ENCODE measurements at regions not wholly inside any gene's neighbourhood (a gene's known extent, or its start where the extent isn't known, plus 50 kb on each side); places are given as distances from the start of the nearest gene placed in this dataset.

DNA sequence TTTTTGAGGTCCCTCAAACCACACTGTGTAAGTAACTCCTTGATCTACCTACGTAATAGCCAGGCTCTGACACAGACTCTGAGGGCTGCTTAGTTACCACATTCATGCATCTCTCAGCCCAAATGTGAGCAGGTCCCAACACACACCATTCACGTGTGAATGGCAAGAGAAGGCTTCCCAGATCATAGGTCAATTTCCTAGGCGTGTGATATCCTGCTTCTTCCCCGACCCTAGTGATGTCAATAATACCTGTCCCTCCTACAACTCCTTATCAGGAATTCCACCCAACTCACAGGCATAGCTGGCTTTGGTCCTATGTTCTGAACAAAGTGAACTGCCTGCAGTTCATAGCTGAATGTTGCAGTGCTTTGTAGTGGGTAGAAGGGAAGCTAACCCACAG is 334.5 kb downstream of the RFC3 start:
- Histone ChIP-seq H3K4me1 (ENCODE audit: control insufficient read depth, insufficient read depth, low read length) (peaks cover 5% of the 10 kb centered on the region), H3K9me3 (ENCODE audit: control insufficient read depth, low read length) (no peaks in the 10 kb centered on the region), H3K27ac (ENCODE audit: insufficient read depth, low read depth, low read length, poor library complexity, severe bottlenecking) (no peak overlapping the region), H3K4me3 (ENCODE audit: insufficient read depth, low read depth, low read length) (no peak overlapping the region), H3K36me3 (ENCODE audit: control insufficient read depth, insufficient read depth, low read length) (no peaks in the 10 kb centered on the region), H3K27me3 (ENCODE audit: control insufficient read depth, insufficient read depth, low read length, poor library complexity, severe bottlenecking) (no peaks in the 10 kb centered on the region)
- WGBS, 2 experiments = 94 to 96% methylated on average over 4 of the region's 4 CpGs

GRCh38 chr13:34152996-34153395 is 335.0 kb downstream of the RFC3 start:
- no peak overlapping the region for H3K4me3 ChIP-seq (ENCODE audit: insufficient read depth, low read depth, low read length)
- no peaks in the 10 kb centered on the region for H3K9me3 ChIP-seq (ENCODE audit: control insufficient read depth, low read length)
- no peaks in the 10 kb centered on the region for H3K36me3 ChIP-seq (ENCODE audit: control insufficient read depth, insufficient read depth, low read length)
- no peak overlapping the region for H3K27ac ChIP-seq (ENCODE audit: insufficient read depth, low read depth, low read length, poor library complexity, severe bottlenecking)
- H3K27me3 ChIP-seq (ENCODE audit: control insufficient read depth, insufficient read depth, low read length, poor library complexity, severe bottlenecking) = no peaks in the 10 kb centered on the region
- peaks cover 5% of the 10 kb centered on the region for H3K4me1 ChIP-seq (ENCODE audit: control insufficient read depth, insufficient read depth, low read length)

DNA sequence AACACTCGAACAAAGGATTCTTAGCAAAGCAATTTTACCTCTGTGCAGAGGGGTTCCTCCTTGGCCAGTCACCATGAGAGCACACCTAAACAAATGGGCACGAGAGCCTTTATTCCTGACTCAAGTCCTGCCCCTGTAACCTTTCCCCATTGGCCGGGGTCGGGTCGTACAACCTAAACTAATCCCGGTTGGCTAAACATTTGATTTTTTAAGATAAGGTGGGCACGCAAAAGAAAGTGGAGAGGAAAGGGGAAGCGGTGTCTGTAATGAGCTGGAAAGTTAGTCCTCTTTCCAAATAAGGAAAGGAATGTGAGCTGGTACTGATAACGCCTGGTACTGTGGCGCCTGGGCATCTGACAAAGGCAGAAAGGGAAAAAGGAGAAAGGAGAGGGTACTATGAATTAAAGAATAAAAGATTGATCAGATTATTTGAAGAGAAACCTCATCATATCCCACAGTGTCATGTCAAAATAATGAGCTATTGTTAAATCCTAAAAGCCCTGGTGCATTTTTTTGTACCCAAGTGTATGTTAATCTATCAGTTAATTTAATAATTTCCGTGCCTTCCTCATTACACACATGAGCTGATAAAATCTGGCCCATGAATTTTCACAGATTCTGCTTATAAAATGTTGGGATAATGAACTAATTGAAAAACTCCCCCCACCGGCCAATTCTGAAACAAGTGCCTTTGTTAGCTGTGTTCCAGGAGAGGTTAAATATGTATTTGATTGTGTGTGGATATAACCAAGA is 335.7 kb downstream of the RFC3 start:
- no peak overlapping the region for H3K4me3 ChIP-seq (ENCODE audit: insufficient read depth, low read depth, low read length)
- WGBS, 2 experiments = 80 to 82% methylated on average over 10 of the region's 12 CpGs
- H3K9me3 ChIP-seq (ENCODE audit: control insufficient read depth, low read length) = no peaks in the 10 kb centered on the region
- no peaks in the 10 kb centered on the region for H3K36me3 ChIP-seq (ENCODE audit: control insufficient read depth, insufficient read depth, low read length)
- H3K4me1 ChIP-seq (ENCODE audit: control insufficient read depth, insufficient read depth, low read length) = peaks cover 5% of the 10 kb centered on the region
- H3K27me3 ChIP-seq (ENCODE audit: control insufficient read depth, insufficient read depth, low read length, poor library complexity, severe bottlenecking) = no peaks in the 10 kb centered on the region
- H3K27ac ChIP-seq (ENCODE audit: insufficient read depth, low read depth, low read length, poor library complexity, severe bottlenecking) = no peak overlapping the region

GRCh38 chr13:34155931-34156607 is 338.1 kb downstream of the RFC3 start:
- Histone ChIP-seq H3K9me3 (ENCODE audit: control insufficient read depth, low read length) (no peaks in the 10 kb centered on the region), H3K4me1 (ENCODE audit: control insufficient read depth, insufficient read depth, low read length) (peaks cover 5% of the 10 kb centered on the region), H3K27ac (ENCODE audit: insufficient read depth, low read depth, low read length, poor library complexity, severe bottlenecking) (no peak overlapping the region), H3K36me3 (ENCODE audit: control insufficient read depth, insufficient read depth, low read length) (no peaks in the 10 kb centered on the region), H3K27me3 (ENCODE audit: control insufficient read depth, insufficient read depth, low read length, poor library complexity, severe bottlenecking) (no peaks in the 10 kb centered on the region), H3K4me3 (ENCODE audit: insufficient read depth, low read depth, low read length) (no peak overlapping the region)
- 86 to 90% methylated on average over 10 of the region's 10 CpGs for WGBS, 2 experiments

- Histone ChIP-seq H3K27me3 (ENCODE audit: control insufficient read depth, insufficient read depth, low read length, poor library complexity, severe bottlenecking) (no peaks in the 10 kb centered on the region), H3K9me3 (ENCODE audit: control insufficient read depth, low read length) (no peaks in the 10 kb centered on the region), H3K36me3 (ENCODE audit: control insufficient read depth, insufficient read depth, low read length) (no peaks in the 10 kb centered on the region), H3K4me1 (ENCODE audit: control insufficient read depth, insufficient read depth, low read length) (peaks cover 5% of the 10 kb centered on the region), H3K4me3 (ENCODE audit: insufficient read depth, low read depth, low read length) (no peak overlapping the region), H3K27ac (ENCODE audit: insufficient read depth, low read depth, low read length, poor library complexity, severe bottlenecking) (no peak overlapping the region)
- WGBS, 2 experiments = 64 to 69% methylated on average over 11 to 12 of the region's 12 CpGs
These were observed 339.0 kb downstream of the RFC3 start for GRCh38 chr13:34156841-34157365.

DNA sequence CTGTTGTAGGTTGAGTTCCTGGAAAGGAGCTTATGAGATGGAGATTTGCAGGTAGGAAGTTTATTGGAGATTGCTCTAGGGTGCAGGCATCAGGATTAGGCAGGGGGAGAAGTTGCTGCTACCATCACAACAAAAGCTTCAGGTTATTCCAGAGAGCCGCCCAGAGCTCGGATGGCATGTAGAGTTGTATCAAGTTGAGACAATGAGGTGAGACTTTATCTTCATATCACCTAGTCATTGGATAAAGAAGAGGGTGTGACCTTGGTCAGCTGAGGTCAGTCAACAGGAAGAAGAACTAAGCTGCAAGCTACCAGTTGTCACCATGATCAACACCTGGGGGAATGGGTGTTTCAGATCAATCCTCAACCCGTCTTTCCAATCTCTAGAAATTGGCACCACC is 342.0 kb downstream of the RFC3 start:
- Histone ChIP-seq H3K4me3 (ENCODE audit: insufficient read depth, low read depth, low read length) (no peak overlapping the region), H3K27ac (ENCODE audit: insufficient read depth, low read depth, low read length, poor library complexity, severe bottlenecking) (no peak overlapping the region), H3K9me3 (ENCODE audit: control insufficient read depth, low read length) (no peaks in the 10 kb centered on the region), H3K36me3 (ENCODE audit: control insufficient read depth, insufficient read depth, low read length) (no peaks in the 10 kb centered on the region), H3K4me1 (ENCODE audit: control insufficient read depth, insufficient read depth, low read length) (peaks cover 10% of the 10 kb centered on the region), H3K27me3 (ENCODE audit: control insufficient read depth, insufficient read depth, low read length, poor library complexity, severe bottlenecking) (no peaks in the 10 kb centered on the region)
- 92 to 99% methylated on average over 3 of the region's 3 CpGs for WGBS, 2 experiments

- H3K27ac ChIP-seq (ENCODE audit: insufficient read depth, low read depth, low read length, poor library complexity, severe bottlenecking) = peak overlapping the region; percentile 52
- H3K27me3 ChIP-seq (ENCODE audit: control insufficient read depth, insufficient read depth, low read length, poor library complexity, severe bottlenecking) = no peaks in the 10 kb centered on the region
- H3K4me1 ChIP-seq (ENCODE audit: control insufficient read depth, insufficient read depth, low read length) = peaks cover 5% of the 10 kb centered on the region
- no peaks in the 10 kb centered on the region for H3K9me3 ChIP-seq (ENCODE audit: control insufficient read depth, low read length)
- H3K4me3 ChIP-seq (ENCODE audit: insufficient read depth, low read depth, low read length) = no peak overlapping the region
- H3K36me3 ChIP-seq (ENCODE audit: control insufficient read depth, insufficient read depth, low read length) = no peaks in the 10 kb centered on the region
- 38 to 52% methylated on average over 5 of the region's 5 CpGs for WGBS, 2 experiments
These were observed 344.1 kb downstream of the RFC3 start for GRCh38 chr13:34161931-34162543.

- H3K4me3 ChIP-seq (ENCODE audit: insufficient read depth, low read depth, low read length) = no peak overlapping the region
- WGBS, 2 experiments = 75 to 78% methylated on average over 2 to 3 of the region's 3 CpGs
These were observed 344.6 kb downstream of the RFC3 start for GRCh38 chr13:34162544-34162933.

GRCh38 chr13:34164582-34164981 is 346.6 kb downstream of the RFC3 start:
- no peak overlapping the region for H3K4me3 ChIP-seq (ENCODE audit: insufficient read depth, low read depth, low read length)
- H3K4me1 ChIP-seq (ENCODE audit: control insufficient read depth, insufficient read depth, low read length) = peaks cover 5% of the 10 kb centered on the region
- no peaks in the 10 kb centered on the region for H3K27me3 ChIP-seq (ENCODE audit: control insufficient read depth, insufficient read depth, low read length, poor library complexity, severe bottlenecking)
- WGBS, 2 experiments = 80 to 83% methylated on average over 6 of the region's 6 CpGs
- no peaks in the 10 kb centered on the region for H3K9me3 ChIP-seq (ENCODE audit: control insufficient read depth, low read length)
- H3K27ac ChIP-seq (ENCODE audit: insufficient read depth, low read depth, low read length, poor library complexity, severe bottlenecking) = no peak overlapping the region
- no peaks in the 10 kb centered on the region for H3K36me3 ChIP-seq (ENCODE audit: control insufficient read depth, insufficient read depth, low read length)

More at GRCh38 chr13:34162544-34162933, 344.6 kb downstream of the RFC3 start:
- no peaks in the 10 kb centered on the region for H3K27me3 ChIP-seq (ENCODE audit: control insufficient read depth, insufficient read depth, low read length, poor library complexity, severe bottlenecking)
- peak overlapping the region; percentile 52 for H3K27ac ChIP-seq (ENCODE audit: insufficient read depth, low read depth, low read length, poor library complexity, severe bottlenecking)
- H3K9me3 ChIP-seq (ENCODE audit: control insufficient read depth, low read length) = no peaks in the 10 kb centered on the region
- no peaks in the 10 kb centered on the region for H3K36me3 ChIP-seq (ENCODE audit: control insufficient read depth, insufficient read depth, low read length)
- H3K4me1 ChIP-seq (ENCODE audit: control insufficient read depth, insufficient read depth, low read length) = peaks cover 5% of the 10 kb centered on the region

- no peaks in the 10 kb centered on the region for H3K27me3 ChIP-seq (ENCODE audit: control insufficient read depth, insufficient read depth, low read length, poor library complexity, severe bottlenecking)
- no peak overlapping the region for H3K27ac ChIP-seq (ENCODE audit: insufficient read depth, low read depth, low read length, poor library complexity, severe bottlenecking)
- peaks cover 5% of the 10 kb centered on the region for H3K4me1 ChIP-seq (ENCODE audit: control insufficient read depth, insufficient read depth, low read length)
- no peaks in the 10 kb centered on the region for H3K36me3 ChIP-seq (ENCODE audit: control insufficient read depth, insufficient read depth, low read length)
- 95 to 98% methylated on average over 7 of the region's 7 CpGs for WGBS, 2 experiments
- H3K9me3 ChIP-seq (ENCODE audit: control insufficient read depth, low read length) = no peaks in the 10 kb centered on the region
- no peak overlapping the region for H3K4me3 ChIP-seq (ENCODE audit: insufficient read depth, low read depth, low read length)
These were observed 347.2 kb downstream of the RFC3 start for GRCh38 chr13:34165158-34165557.

Data from ectodermal cell (in vitro differentiated cells).